Common myeloid progenitor, CD34-positive (primary cell): ENCODE measurements at regions not wholly inside any gene's neighbourhood (a gene's known extent, or its start where the extent isn't known, plus 50 kb on each side); places are given as distances from the start of the nearest gene placed in this dataset.
A peak's percentile ranks its signal among the peaks of the same experiment; 100 is the strongest.

Source experiments
- CTCF ChIA-PET: fragments of 350-600 bp; sonication (Branson Sonifier 250); formaldehyde crosslinking; loops from one replicate; lab custom pipeline; 2021; ENCODE audit warnings: antibody characterized with exemption; lab: Charles Lee
- POLR2A ChIA-PET: fragments of 350-600 bp; sonication (Branson Sonifier 250); formaldehyde crosslinking; loops from one replicate; lab custom pipeline; 2021; ENCODE audit warnings: antibody characterized with exemption; lab: Charles Lee
- DNase-seq, 3 donors: peaks; one replicate each; pipeline versions ENCODE4 v3.0.0 to v3.0.0-alpha.2; 2013
- H3K27ac ChIP-seq, 2 experiments: 1 replicate in 1 of 2; 2 replicates in 1 of 2; pipeline ENCODE4 v1.7.0; 2013; ENCODE audit warnings: inconsistent platforms in 2 of 2, low read length in 2 of 2, mild to moderate bottlenecking in 2 of 2, low read depth in 1 of 2, moderate library complexity in 1 of 2; ENCODE audit not compliant: severe bottlenecking in 2 of 2, insufficient read depth in 1 of 2, poor library complexity in 1 of 2
- H3K27me3 ChIP-seq, 5 experiments: replicated peaks in 2 of 5; 1 replicate in 3 of 5; 2 replicates in 2 of 5; pipeline versions ENCODE4 v1.6.1 to v1.7.0; 2013; ENCODE audit warnings: low read length in 4 of 5, mild to moderate bottlenecking in 2 of 5, moderate library complexity in 2 of 5, inconsistent platforms in 1 of 5; ENCODE audit not compliant: insufficient read depth in 5 of 5, control insufficient read depth in 4 of 5
- H3K36me3 ChIP-seq, 4 experiments: 1 replicate in 2 of 4; 2 replicates in 2 of 4; pipeline versions ENCODE4 v1.6.1 to v1.7.0; 2013; ENCODE audit warnings: low read length in 3 of 4, control low read depth in 1 of 4, mild to moderate bottlenecking in 1 of 4; ENCODE audit not compliant: control insufficient read depth in 4 of 4, insufficient read depth in 4 of 4
- H3K4me1 ChIP-seq, 4 experiments: 1 replicate in 3 of 4; 2 replicates in 1 of 4; pipeline versions ENCODE4 v1.6.1 to v1.7.1; 2013; ENCODE audit warnings: low read length in 3 of 4, mild to moderate bottlenecking in 3 of 4, control low read depth in 1 of 4, inconsistent platforms in 1 of 4, moderate library complexity in 1 of 4; ENCODE audit not compliant: control insufficient read depth in 4 of 4, insufficient read depth in 4 of 4; ENCODE audit errors: control extremely low read depth in 1 of 4
- H3K4me3 ChIP-seq, 7 experiments: 1 replicate in 4 of 7; 2 replicates in 3 of 7; pipeline versions ENCODE4 v1.5.1 to v1.7.0; 2013; ENCODE audit warnings: mild to moderate bottlenecking in 7 of 7, low read length in 6 of 7, moderate library complexity in 6 of 7, inconsistent platforms in 2 of 7, low read depth in 2 of 7, control low read depth in 1 of 7; ENCODE audit not compliant: insufficient read depth in 4 of 7, control insufficient read depth in 1 of 7; ENCODE audit errors: extremely low read depth in 1 of 7
- H3K9me3 ChIP-seq, 5 experiments: 1 replicate in 4 of 5; 2 replicates in 1 of 5; pipeline versions ENCODE4 v1.6.1 to v1.7.1; 2013; ENCODE audit warnings: low read length in 4 of 5, mild to moderate bottlenecking in 2 of 5, inconsistent platforms in 1 of 5, low read depth in 1 of 5, moderate library complexity in 1 of 5; ENCODE audit not compliant: control insufficient read depth in 4 of 5, insufficient read depth in 2 of 5; ENCODE audit errors: control extremely low read depth in 1 of 5
- WGBS: methylation state at CpG from one replicate; pipeline ENCODE4 v1.1.5; 2013; ENCODE audit not compliant: insufficient coverage; 5-methylcytosine and 5-hydroxymethylcytosine counted together

DNA sequence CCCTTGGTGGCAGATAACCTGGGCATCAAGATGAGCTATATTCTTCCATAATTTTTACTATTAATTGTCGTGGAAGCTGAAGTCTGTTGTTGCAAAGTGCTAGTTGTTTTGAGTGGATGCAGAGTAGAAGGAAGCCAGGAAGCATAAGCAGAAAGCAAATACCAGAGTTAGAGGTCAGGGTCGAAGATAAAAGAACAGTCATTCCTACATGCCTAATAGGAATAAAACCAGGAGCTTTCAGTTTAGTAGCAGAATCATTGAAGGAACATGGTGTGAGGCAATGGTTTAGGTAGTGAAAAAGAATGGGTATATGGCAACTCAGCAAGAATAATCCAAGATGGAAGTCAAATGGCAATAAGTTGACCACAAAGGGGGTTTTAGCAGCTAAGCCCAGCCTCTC is 121.6 kb upstream of the FST start:
- POLR2A ChIA-PET = interaction anchor here (0.5 kb wide), 1 partner anchor 21 kb away, joined by 3 read pairs; no protein-coding TSS in a partner anchor
- Histone ChIP-seq H3K27ac (no peak overlapping the region), H3K36me3 (no peaks in the 10 kb centered on the region), H3K4me1 (no peaks in the 10 kb centered on the region), H3K27me3 (no peaks in the 10 kb centered on the region), H3K9me3 (no peaks in the 10 kb centered on the region), H3K4me3 (no peak overlapping the region)
- CTCF ChIA-PET = no interaction called here
- 60% methylated on average over 1 of the region's 2 CpGs for WGBS
- no peak for DNase-seq

DNA sequence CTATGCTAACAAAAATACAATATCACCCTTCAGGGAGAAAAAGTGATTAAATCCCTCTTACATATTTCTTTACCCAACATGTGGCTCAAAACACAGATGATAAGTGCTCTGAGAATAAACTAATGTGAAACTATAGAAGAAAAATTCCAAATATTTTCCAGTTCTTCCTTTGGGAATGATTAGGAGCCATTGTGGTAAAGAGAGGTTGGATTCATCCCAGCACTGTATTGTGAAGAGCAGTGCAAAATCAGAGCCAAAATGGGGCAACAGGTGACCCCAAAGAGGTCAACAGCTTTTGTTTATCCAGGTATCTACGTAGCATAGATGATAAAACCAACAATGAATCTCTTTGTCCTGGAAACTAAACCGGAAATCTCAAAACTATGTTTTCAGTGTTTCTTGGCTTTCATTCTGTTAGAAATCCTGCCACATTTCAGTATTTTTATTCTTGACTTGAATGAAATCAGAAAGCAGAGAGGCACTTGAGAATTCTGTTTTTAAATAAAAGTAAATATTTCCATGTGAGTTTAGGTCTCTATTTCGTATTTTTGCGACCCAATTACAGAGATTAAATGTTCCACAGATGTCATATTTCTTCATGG is 120.4 kb upstream of the FST start:
- POLR2A ChIA-PET = no interaction called here
- H3K4me1 ChIP-seq = no peaks in the 10 kb centered on the region
- H3K4me3 ChIP-seq = no peak overlapping the region
- no peak overlapping the region for H3K27ac ChIP-seq
- no peak for DNase-seq
- 100% methylated on average over 1 of the region's 4 CpGs for WGBS
- no peaks in the 10 kb centered on the region for H3K9me3 ChIP-seq
- no peaks in the 10 kb centered on the region for H3K27me3 ChIP-seq
- CTCF ChIA-PET = no interaction called here
- no peaks in the 10 kb centered on the region for H3K36me3 ChIP-seq

DNA sequence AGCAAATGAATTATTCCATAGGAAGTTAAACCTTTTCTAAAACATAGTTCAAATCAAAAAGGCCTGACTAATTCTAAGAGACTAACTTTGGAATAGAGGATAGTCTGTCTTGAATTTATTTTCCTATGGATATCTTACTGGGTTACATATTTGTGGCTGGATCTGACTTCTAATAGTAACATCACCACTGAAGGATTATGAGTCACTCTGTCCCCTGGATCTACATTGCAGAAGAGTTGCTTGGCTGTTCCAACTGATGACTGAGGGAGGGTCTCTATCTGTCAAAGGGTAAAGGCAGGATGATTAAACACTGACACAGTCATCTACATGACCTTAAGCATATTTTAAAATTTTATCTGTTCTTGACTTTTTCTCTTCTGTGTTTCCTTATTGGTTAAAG is 119.6 kb upstream of the FST start:
- Histone ChIP-seq H3K4me1 (no peaks in the 10 kb centered on the region), H3K36me3 (no peaks in the 10 kb centered on the region)
- CTCF ChIA-PET = no interaction called here

DNA sequence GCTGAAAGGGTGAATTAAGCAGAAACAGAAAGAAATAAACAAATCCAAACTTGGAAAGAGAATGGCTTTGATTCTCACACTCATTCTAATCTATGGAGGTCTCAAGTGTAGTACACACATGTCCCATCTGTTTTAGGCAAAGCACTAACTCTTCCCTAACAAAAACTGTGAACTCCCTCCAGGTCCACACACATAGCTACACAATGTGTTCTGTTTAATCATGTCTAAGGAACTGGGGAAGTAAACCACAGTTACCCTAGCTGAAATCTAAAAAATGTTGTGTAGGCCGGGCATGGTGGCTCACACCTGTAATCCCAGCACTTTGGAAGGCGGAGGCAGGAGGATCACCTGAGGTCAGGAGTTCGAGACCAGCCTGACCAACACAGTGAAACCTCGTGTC is 118.7 kb upstream of the FST start:
- Histone ChIP-seq H3K27ac (no peak overlapping the region), H3K4me3 (no peak overlapping the region), H3K4me1 (no peaks in the 10 kb centered on the region), H3K27me3 (peaks cover 0 to 3% (median 0%) of the 10 kb centered on the region in 5 experiments), H3K9me3 (no peaks in the 10 kb centered on the region), H3K36me3 (no peaks in the 10 kb centered on the region)
- POLR2A ChIA-PET = no interaction called here
- WGBS = 88% methylated on average over 4 of the region's 4 CpGs
- CTCF ChIA-PET = no interaction called here
- DNase-seq = no peak

More for the DNA sequence above, 119.6 kb upstream of the FST start:
- H3K27ac ChIP-seq = no peak overlapping the region
- DNase-seq = no peak
- H3K27me3 ChIP-seq = peaks cover 0 to 1% (median 0%) of the 10 kb centered on the region in 5 experiments
- H3K9me3 ChIP-seq = no peaks in the 10 kb centered on the region
- POLR2A ChIA-PET = interaction anchor here (0.6 kb wide), 1 partner anchor 26 kb away, joined by 4 read pairs; no protein-coding TSS in a partner anchor
- H3K4me3 ChIP-seq = no peak overlapping the region

DNA sequence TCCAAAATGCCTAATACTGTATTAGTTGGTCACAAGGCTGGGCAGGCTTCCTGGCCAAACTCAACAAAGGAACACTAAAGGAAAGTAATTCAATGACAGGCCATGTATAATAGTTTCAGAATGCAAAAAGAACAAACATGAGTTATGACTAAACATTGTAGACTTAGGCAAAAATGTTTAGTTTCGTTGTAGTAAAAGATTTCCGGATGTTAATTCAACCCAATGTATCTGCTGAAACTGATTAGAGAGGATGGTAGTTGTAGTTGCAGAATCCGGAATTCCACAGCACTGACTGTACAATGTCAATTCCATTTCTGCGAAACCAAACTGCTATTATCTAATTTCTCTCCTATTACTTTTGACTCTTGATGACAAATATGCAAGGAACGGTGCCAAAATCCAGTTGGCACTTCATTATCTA is 117.9 kb upstream of the FST start:
- ChIA-PET CTCF (no interaction called here), POLR2A (no interaction called here)
- Histone ChIP-seq H3K36me3 (no peaks in the 10 kb centered on the region), H3K27ac (no peak overlapping the region), H3K4me1 (no peaks in the 10 kb centered on the region), H3K27me3 (peaks cover 0 to 3% (median 0%) of the 10 kb centered on the region in 5 experiments), H3K9me3 (no peaks in the 10 kb centered on the region), H3K4me3 (no peak overlapping the region)
- 100% methylated on average over 1 of the region's 5 CpGs for WGBS
- no peak for DNase-seq

DNA sequence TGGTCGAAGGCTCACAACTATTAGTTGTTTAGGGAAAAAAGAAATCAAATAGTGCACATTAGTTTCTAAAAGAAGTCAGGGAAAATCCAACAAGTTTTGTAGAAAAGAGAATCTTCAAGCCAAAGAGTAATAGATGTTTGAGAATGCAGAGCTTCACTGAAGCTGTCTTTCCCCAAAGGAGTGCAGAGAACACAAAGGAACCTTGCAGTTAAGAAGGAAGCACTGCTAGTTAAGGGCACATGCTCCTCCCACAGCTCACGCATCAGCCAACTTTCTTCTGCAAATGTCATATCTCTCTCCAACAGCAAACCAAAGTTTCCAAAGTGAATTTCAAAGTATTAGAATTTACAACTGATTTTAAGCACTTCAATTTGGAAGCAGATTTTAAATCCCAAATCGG is 116.4 kb upstream of the FST start:
- Histone ChIP-seq H3K36me3 (no peaks in the 10 kb centered on the region), H3K9me3 (no peaks in the 10 kb centered on the region), H3K27me3 (peaks cover 0 to 3% (median 0%) of the 10 kb centered on the region in 5 experiments), H3K27ac (no peak overlapping the region), H3K4me3 (no peak overlapping the region), H3K4me1 (no peaks in the 10 kb centered on the region)
- peak in 1 of 3 donors; percentile 6 for DNase-seq
- CTCF ChIA-PET = no interaction called here
- no CpG with 5 or more reads among the region's 3 CpGs for WGBS
- POLR2A ChIA-PET = no interaction called here

DNA sequence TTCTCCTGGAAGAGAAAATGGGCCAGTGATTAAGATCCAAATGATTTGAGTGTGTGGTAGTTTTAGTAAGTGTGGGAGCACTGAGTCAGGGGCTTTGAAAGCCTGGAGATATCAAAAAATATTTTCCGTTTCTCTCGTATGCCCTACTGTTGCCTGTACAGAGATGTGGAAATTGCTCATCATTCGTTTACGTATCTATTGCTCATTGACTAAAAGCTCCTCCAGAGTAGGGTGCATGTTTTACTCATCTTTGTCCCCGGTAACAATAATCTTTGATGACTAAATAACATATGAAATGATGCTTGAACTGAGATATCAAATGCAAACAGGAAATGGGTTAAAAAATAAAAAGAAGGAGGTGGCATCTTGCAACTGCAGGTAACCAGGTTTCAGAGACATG is 114.2 kb upstream of the FST start:
- no peak for DNase-seq
- Histone ChIP-seq H3K27me3 (peaks cover 0 to 3% (median 0%) of the 10 kb centered on the region in 5 experiments), H3K4me3 (no peak overlapping the region), H3K27ac (no peak overlapping the region), H3K9me3 (no peaks in the 10 kb centered on the region), H3K4me1 (no peaks in the 10 kb centered on the region), H3K36me3 (no peaks in the 10 kb centered on the region)
- CTCF ChIA-PET = interaction anchor here (1.1 kb wide), 1 partner anchor 10 kb away, joined by 4 read pairs; no protein-coding TSS in a partner anchor
- 100% methylated on average over 2 of the region's 5 CpGs for WGBS
- POLR2A ChIA-PET = interaction anchor here (0.7 kb wide), 1 partner anchor 10 kb away, joined by 7 read pairs; no protein-coding TSS in a partner anchor
